Omental fat pad (tissue), 3 donors: ENCODE measurements at regions not wholly inside any gene's neighbourhood (a gene's known extent, or its start where the extent isn't known, plus 50 kb on each side); places are given as distances from the start of the nearest gene placed in this dataset.

Experiments
- ATAC-seq: fragments of 150-250 bp; one replicate; pipeline ENCODE4 v1.9.1; 2016; ENCODE audit warnings: mild to moderate bottlenecking, moderate library complexity; ENCODE audit not compliant: low FRiP score
- DNase-seq: peaks from one replicate; pipeline ENCODE4 v3.0.0-alpha.2; 2019; ENCODE audit warnings: low spot score
- CTCF ChIP-seq, 3 donors: fragments of 450-650 bp; IDR thresholded peaks; one replicate each; pipeline ENCODE4 v1.5.1; 2016 to 2017; ENCODE audit warnings: antibody characterized with exemption in 3 of 3, mild to moderate bottlenecking in 3 of 3, moderate library complexity in 2 of 3

DNA sequence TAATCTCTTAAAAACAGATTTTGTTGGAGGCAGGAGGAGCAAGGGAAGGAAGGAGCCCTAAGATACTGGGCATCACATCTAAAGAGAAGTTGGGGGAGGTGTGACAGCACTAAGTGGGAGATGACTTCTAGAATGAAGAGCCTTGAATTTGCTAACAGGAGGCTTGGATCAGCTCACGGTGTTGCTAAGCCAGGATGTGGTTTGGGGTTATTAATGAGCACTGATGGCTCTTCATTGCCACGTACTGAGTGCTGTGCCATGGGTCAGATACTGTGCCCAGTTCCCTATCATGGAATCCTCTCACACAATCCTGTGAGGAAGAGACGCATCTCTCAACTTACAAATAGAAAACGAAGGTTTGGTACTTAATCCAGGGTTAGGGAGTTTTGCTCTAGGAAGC lies 78.5 kb downstream of the C7orf25 start:
- ATAC-seq (peak; percentile 37), DNase-seq (no peak)
- TF ChIP-seq CTCF (IDR thresholded peaks at IDR 0.05): no peak

- no peak for TF ChIP-seq CTCF (IDR thresholded peaks at IDR 0.05)
- ATAC-seq: peak; percentile 39
Measured at GRCh38 chr7:42832667-42833066, 79.2 kb downstream of the C7orf25 start.

GRCh38 chr7:42831718-42832522 lies 80.0 kb downstream of the C7orf25 start:
- DNase-seq (no peak), ATAC-seq (peak; percentile 52)
- no peak for TF ChIP-seq CTCF (IDR thresholded peaks at IDR 0.05)

More at GRCh38 chr7:42832667-42833066, 79.2 kb downstream of the C7orf25 start:
- DNase-seq: no peak

- TF ChIP-seq CTCF (IDR thresholded peaks at IDR 0.05): no peak
- no peak for DNase-seq
- ATAC-seq: peak; percentile 28
Measured at GRCh38 chr7:42831006-42831717, 80.7 kb downstream of the C7orf25 start.

DNA sequence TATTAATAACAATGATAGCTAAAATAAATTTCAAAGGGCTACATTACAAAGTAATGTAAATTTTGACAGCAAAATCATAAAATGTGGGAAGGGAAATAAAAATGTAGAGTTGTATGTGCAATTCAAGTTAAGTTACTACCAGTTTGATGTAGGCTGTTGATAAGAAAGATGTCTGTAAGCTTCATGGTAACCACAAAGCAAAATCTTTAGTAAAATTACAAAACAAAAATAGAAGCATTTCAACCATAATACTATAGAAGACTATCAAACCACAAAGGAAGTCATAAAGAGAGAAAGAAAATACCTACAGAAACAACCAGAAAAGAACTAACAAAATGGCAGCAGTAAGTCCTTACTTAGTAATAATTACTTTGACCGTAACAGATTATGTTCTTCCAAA lies 99.1 kb downstream of the C7orf25 start:
- ATAC-seq: no peak
- no peak for TF ChIP-seq CTCF (IDR thresholded peaks at IDR 0.05)
- DNase-seq: no peak

DNA sequence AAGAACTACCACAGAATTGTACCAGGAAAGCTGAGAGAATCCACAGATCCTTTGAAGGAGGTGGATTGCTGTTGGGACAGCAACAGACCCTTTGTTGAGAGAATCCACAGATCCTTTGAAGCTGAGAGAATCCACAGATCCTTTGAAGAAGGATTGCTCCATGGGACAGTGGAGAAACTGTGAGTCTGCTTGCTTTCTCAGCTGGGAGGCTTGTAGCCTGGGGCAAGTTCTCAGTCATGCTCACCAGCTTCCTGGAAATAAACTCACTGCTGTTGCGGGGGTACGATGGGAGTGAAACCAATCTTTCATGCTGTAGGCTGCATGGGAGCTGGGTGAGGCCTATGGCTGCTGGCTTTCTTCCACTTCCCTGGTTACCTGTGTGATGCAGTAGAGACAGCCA lies 106.3 kb downstream of the C7orf25 start:
- TF ChIP-seq CTCF (IDR thresholded peaks at IDR 0.05): no peak
- no peak for ATAC-seq
- no peak for DNase-seq
